BE2C (cell line): ENCODE measurements at regions not wholly inside any gene's neighbourhood (a gene's known extent, or its start where the extent isn't known, plus 50 kb on each side); places are given as distances from the start of the nearest gene placed in this dataset.

ENCODE experiments used
- DNase-seq: peaks from one replicate; pipeline ENCODE4 v3.0.0-alpha.2; 2020
- H3K27me3 ChIP-seq: fragments of 250-450 bp; sonication (Bioruptor Pico); 2 replicates; pipeline ENCODE4 v1.5.1; 2020; ENCODE audit warnings: mild to moderate bottlenecking
- H3K36me3 ChIP-seq: fragments of 250-450 bp; sonication (Bioruptor Pico); 2 replicates; pipeline ENCODE4 v1.5.1; 2020; ENCODE audit warnings: mild to moderate bottlenecking
- H3K4me1 ChIP-seq: fragments of 250-450 bp; sonication (Bioruptor Pico); 2 replicates; pipeline ENCODE4 v1.5.1; 2020
- H3K4me3 ChIP-seq: 2 replicates; pipeline ENCODE4 v1.5.1; 2011; ENCODE audit warnings: low read depth, low read length
- H3K9me3 ChIP-seq: fragments of 250-450 bp; sonication (Bioruptor Pico); 2 replicates; pipeline ENCODE4 v1.5.1; 2020
- TF ChIP-seq, protein P1 (sequence below): IDR thresholded peaks from 2 replicates; pipeline ENCODE4 v1.5.1; 2012; ENCODE audit warnings: mild to moderate bottlenecking, low read depth, low read length

DNA sequence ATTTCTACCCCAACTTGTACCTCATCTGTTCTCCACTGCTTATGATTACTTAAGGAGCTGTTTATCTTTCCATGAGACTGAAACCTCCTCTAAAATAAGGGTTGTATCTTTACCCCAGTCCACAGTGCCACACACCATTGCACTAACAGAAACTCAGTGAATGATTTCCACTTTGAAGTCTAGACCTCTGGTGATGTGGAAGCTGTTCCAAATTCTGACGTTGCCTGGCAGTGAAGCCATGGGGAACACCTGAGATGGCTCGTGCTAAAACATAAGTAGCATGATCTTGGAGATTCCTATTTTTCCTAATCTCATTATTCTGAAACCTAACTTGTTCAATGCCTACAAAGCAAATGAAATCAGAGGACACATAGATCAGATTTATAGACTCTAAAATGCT, 583.2 kb downstream of the EBF1 start:
- no peaks in the 10 kb centered on the region for H3K4me1 ChIP-seq
- TF ChIP-seq, protein P1, sequence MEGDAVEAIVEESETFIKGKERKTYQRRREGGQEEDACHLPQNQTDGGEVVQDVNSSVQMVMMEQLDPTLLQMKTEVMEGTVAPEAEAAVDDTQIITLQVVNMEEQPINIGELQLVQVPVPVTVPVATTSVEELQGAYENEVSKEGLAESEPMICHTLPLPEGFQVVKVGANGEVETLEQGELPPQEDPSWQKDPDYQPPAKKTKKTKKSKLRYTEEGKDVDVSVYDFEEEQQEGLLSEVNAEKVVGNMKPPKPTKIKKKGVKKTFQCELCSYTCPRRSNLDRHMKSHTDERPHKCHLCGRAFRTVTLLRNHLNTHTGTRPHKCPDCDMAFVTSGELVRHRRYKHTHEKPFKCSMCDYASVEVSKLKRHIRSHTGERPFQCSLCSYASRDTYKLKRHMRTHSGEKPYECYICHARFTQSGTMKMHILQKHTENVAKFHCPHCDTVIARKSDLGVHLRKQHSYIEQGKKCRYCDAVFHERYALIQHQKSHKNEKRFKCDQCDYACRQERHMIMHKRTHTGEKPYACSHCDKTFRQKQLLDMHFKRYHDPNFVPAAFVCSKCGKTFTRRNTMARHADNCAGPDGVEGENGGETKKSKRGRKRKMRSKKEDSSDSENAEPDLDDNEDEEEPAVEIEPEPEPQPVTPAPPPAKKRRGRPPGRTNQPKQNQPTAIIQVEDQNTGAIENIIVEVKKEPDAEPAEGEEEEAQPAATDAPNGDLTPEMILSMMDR, result no peak
- no peak for DNase-seq
- no peak overlapping the region for H3K4me3 ChIP-seq
- no peaks in the 10 kb centered on the region for H3K27me3 ChIP-seq
- H3K36me3 ChIP-seq, result no peaks in the 10 kb centered on the region
- no peaks in the 10 kb centered on the region for H3K9me3 ChIP-seq

DNA sequence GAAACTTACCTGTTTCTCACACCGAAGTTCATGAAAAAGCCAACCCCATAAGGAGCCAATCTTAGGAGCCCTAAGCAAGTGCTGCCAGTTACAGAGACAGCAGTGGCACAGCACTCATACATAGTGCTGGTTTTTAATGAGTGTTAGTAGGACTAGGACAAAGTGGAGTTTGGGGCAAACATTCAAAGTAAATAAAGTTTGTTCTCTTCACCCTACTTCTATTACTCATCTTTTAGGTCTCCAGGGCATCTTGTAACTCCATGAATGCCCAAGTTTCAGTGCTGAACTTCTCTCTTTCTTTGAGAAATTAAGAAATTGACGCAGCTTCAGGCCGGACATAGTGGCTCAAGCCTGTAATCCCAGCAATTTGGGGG, 584.7 kb downstream of the EBF1 start:
- Histone ChIP-seq H3K9me3 (no peaks in the 10 kb centered on the region), H3K4me3 (no peak overlapping the region), H3K4me1 (no peaks in the 10 kb centered on the region), H3K36me3 (no peaks in the 10 kb centered on the region), H3K27me3 (no peaks in the 10 kb centered on the region)
- TF ChIP-seq, protein P1, result no peak
- DNase-seq, result no peak

DNA sequence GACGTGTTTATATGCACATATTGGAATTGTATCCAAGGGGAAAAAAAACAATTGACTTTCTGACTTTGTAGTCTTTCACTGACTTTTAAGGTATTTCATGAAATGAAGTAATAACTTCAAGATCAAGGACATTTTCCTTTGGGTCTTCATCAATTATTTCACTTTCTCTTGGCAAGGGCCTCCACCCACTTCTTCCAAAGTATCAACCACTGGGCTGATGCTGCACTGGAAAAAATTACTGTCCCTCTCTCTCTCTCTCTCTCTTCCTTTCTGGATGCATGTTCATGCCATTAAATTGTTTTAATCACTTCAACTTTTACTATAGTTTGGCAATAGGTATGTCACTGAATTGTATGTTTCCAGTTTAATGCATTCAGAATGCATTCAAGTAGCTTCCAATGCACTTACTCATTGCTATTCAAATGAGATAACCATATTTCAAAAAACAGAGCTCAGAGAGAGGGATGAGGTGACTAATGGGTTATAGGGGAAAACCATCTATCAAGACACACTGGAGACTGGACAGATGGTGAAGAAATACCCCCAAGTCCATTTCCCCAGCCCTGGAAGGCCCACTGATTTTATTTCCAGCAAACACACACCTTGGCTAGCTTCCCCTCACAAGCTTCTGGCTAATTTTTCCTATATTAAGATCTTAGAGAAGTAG, 585.3 kb downstream of the EBF1 start:
- Histone ChIP-seq H3K4me3 (no peak overlapping the region), H3K4me1 (no peaks in the 10 kb centered on the region), H3K36me3 (no peaks in the 10 kb centered on the region), H3K27me3 (no peaks in the 10 kb centered on the region), H3K9me3 (no peaks in the 10 kb centered on the region)
- TF ChIP-seq, protein P1, result no peak
- DNase-seq, result no peak

DNA sequence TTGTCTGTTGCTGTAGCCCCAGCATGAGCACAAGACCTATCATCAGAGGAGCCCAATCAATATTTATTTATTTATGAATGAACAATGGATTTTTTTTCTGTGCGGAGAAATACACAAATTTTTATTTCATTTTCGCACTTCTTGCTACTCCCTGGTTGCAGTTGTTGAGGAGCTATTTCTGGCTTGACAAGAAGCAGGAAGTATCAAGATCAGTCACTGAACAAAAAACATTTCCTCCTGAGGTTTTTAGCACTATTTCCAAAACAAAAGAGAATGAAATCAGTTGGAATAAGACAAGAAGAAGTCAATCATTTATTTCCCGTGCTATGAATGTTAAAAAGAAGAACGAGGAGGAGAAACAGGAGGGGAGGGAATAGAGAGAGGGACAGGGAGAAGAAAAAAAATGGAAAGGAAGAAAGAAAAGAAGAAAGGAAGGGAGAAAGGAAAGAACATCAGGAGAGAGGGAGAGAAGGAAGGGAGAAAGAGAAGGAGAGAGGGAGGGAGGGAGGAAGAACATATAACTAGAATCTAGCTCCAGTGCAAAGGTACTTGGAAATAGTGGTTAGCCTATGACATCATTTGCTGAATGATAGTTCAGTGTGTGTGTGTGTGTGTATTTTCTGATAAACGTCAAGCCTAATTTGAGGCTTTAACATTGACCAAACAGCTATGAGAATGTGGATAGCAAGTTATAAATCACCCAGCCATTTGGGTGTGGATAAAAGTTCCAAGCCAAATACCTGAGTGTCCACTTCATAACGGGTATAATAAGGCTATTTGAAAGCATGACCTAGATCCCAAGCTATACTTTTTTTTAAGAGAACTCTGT, 586.0 kb downstream of the EBF1 start:
- no peak for DNase-seq
- TF ChIP-seq, protein P1, result no peak
- no peaks in the 10 kb centered on the region for H3K36me3 ChIP-seq
- no peaks in the 10 kb centered on the region for H3K27me3 ChIP-seq
- no peaks in the 10 kb centered on the region for H3K9me3 ChIP-seq
- no peaks in the 10 kb centered on the region for H3K4me1 ChIP-seq
- no peak overlapping the region for H3K4me3 ChIP-seq

DNA sequence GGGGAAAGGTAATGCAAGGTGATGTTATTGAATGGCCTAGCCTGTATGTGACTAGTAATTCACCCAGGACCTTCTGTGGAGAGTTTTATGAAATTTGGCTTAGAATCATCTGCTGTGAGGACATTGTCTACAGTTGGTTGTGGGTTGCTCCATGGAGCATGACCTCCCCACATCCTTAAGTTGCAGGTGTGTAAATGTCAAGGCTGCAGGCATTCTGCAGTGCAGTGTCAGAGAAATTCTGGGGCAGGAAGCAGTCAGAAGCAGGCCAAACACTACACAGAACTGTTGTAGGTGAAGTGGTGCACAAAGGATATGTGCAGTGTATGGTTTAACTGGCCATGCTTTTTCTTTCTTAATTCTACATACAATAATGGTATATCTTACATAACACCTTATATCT, 588.3 kb downstream of the EBF1 start:
- Histone ChIP-seq H3K4me1 (no peaks in the 10 kb centered on the region), H3K27me3 (no peaks in the 10 kb centered on the region), H3K9me3 (no peaks in the 10 kb centered on the region), H3K4me3 (no peak overlapping the region), H3K36me3 (no peaks in the 10 kb centered on the region)
- TF ChIP-seq, protein P1, result no peak
- DNase-seq, result no peak

DNA sequence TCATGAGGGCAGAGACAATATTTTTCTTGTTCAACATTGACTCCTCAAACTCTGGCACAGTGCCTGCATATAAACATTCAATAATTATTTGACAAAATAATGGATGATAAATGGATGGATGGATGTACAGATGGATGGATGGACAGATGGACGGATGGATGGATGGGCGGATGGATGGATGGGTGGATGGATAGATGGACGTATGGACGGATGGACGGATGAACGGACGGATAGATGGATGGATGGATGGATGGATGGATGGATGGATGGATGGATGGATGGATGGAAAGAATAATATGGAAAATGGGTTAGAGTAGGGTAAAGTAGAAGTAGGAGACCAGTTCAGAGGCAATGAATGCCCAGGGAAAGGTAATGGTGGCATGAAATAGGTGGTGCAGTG, 589.2 kb downstream of the EBF1 start:
- no peaks in the 10 kb centered on the region for H3K27me3 ChIP-seq
- no peak overlapping the region for H3K4me3 ChIP-seq
- no peaks in the 10 kb centered on the region for H3K9me3 ChIP-seq
- DNase-seq, result no peak
- H3K36me3 ChIP-seq, result no peaks in the 10 kb centered on the region
- TF ChIP-seq, protein P1, result no peak
- no peaks in the 10 kb centered on the region for H3K4me1 ChIP-seq
